ENCODE measurements at regions not wholly inside any gene's neighbourhood (a gene's known extent, or its start where the extent isn't known, plus 50 kb on each side); places are given as distances from the start of the nearest gene placed in this dataset.
"Not testable (repeated sequence)": the region's sequence is repeated elsewhere in the genome, so short reads cannot be mapped to it uniquely, and the experiment has no call there.

DNA sequence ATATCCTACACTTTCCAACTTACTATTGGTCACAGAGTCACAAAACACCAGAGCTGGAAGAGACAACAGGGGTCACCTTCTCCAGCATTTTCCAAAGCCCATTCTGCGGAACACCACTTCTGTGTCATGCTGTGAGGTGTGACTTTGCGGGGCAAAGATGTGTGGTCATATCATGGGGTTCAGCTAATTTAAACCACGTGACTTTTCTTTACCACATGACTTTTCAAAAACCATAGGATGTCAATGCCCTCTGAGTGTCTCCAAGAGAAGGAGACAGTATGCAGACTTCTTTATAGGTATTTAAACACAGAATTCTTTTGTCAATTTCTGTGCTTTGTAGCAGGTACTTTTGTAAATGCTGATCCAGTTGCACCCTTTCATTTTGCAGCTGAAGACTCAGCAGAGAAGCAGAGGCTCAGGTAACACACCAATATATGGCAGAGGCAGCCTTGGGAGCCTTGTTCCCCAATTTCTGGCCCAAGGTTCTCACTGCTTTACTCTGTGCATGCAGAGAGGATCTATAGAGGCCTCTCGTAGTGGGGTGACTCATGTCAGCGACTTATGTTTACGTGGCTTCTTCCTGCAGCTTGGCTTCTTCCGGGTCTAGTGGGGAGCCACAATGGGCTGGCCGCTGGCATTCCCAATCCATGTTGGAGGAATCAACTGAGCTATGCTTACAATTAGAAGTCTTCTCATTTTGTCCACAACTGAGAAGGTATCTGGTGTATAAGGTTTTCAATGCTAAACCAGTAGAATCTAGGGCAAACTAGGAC is 104.0 kb upstream of the RHOBTB1 start:
- no peak overlapping the region for H3K4me3 Mint-ChIP-seq
- no peaks in the 10 kb centered on the region for H3K9me3 Mint-ChIP-seq
- ATAC-seq (replicated peaks in 1 of 2) (no peak), DNase-seq (no peak)
- no peaks in the 10 kb centered on the region for H3K36me3 Mint-ChIP-seq (ENCODE audit: insufficient read depth in 2 of 2)
- H3K4me1 Mint-ChIP-seq (ENCODE audit: low read depth), result no peaks in the 10 kb centered on the region
- peaks cover 13% of the 10 kb centered on the region for H3K27me3 Mint-ChIP-seq (ENCODE audit: low read depth)
- H3K27ac Mint-ChIP-seq, result no peak overlapping the region

DNA sequence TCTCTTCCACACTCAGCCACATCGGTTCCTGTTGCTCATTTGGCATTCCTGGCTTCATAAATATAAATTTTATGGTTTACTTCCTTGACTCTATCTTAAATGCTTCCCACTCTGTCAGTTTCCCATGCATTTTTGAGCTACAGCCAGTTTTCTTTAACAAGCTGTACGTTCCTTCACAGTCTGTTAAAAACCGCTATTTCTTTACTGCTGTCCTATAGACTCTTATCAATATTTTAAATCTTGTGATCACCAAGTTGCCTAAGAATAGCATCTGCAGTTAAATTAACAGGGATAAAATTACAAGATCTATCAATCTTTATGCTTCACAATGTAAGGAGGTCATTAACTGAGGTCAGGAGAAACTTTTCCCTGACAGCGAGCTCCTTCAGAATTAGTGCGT is 103.1 kb upstream of the RHOBTB1 start:
- H3K27ac Mint-ChIP-seq, result peak overlapping the region; percentile 13
- DNase-seq, result no peak
- no peaks in the 10 kb centered on the region for H3K36me3 Mint-ChIP-seq (ENCODE audit: insufficient read depth in 2 of 2)
- no peaks in the 10 kb centered on the region for H3K4me1 Mint-ChIP-seq (ENCODE audit: low read depth)
- no peak for ATAC-seq (replicated peaks in 1 of 2)
- H3K27me3 Mint-ChIP-seq (ENCODE audit: low read depth), result peaks cover 13% of the 10 kb centered on the region
- H3K9me3 Mint-ChIP-seq, result no peaks in the 10 kb centered on the region
- no peak overlapping the region for H3K4me3 Mint-ChIP-seq

DNA sequence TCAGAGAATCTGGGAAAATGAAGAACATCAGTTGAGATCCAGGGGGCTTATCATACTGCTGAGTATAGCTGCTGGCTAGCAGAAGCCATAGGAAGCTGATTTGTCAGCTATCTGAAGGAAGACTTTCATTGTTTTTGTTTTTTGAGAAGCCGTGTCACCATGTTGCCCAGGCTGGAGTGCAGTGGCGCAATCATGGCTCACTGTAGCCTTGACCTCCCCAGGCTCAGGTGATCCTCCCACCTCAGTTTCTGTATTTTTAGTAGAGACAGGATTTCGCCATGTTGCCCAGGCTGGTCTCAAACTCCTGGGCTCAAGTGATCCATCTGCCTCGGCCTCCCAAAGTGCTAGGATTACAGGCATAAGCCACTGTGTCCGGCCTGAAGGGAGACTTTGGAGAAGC is 101.5 kb upstream of the RHOBTB1 start:
- not testable (repeated sequence) for H3K36me3 Mint-ChIP-seq (ENCODE audit: insufficient read depth in 2 of 2); H3K27ac Mint-ChIP-seq; H3K4me3 Mint-ChIP-seq; H3K4me1 Mint-ChIP-seq (ENCODE audit: low read depth); DNase-seq; ATAC-seq (replicated peaks in 1 of 2); H3K9me3 Mint-ChIP-seq
- peaks cover 13% of the 10 kb centered on the region for H3K27me3 Mint-ChIP-seq (ENCODE audit: low read depth)

DNA sequence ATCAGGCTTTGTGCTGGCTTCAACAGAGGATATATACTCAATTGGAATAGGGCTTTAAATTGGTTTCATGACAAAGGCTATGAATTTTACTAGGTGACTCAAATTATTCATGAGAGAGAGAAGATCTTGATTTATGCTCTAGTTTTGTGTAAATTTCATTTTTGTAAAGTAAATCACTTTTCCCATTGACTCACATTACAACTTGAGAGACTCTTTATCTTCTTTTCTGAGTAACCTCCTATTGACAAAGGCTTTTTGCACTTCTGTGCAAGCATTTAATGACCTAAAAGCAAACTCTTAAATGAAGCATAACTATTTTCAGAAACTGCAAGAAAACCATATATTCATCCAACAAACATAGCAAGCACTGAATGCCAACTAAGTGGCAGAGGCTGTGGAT is 98.5 kb upstream of the RHOBTB1 start:
- H3K4me1 Mint-ChIP-seq (ENCODE audit: low read depth), result no peaks in the 10 kb centered on the region
- peaks cover 10% of the 10 kb centered on the region for H3K27me3 Mint-ChIP-seq (ENCODE audit: low read depth)
- no peaks in the 10 kb centered on the region for H3K36me3 Mint-ChIP-seq (ENCODE audit: insufficient read depth in 2 of 2)
- no peaks in the 10 kb centered on the region for H3K9me3 Mint-ChIP-seq
- no peak for DNase-seq
- H3K4me3 Mint-ChIP-seq, result no peak overlapping the region
- no peak overlapping the region for H3K27ac Mint-ChIP-seq
- no peak for ATAC-seq (replicated peaks in 1 of 2)

DNA sequence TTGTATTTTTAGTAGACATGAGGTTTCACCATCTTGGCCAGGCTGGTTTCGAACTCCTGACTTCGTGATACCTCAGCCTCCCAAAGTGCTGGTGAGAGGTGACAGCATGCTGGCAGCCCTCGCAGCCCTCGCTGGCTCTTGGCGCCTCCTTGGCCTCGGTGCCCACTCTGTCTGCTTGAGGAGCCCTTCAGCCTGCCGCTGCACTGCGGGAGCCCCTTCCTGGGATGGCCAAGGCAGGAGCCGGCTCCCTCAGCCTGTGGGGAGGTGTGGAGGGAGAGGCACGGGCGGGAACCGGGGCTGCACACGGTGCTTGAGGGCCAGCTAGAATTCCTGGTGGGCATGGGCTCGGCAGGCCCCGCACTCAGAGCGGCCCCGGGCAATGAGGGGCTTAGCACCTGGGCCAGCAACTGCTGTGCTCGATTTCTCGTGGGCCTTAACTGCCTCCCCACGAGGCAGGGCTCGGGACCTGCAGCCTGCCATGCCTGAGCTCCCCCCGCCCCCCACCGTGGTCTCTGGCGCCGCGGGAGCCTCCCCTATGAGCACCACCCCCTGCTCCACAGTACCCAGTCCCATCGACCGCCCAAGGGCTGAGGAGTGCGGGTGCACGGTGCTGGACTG is 96.5 kb upstream of the RHOBTB1 start:
- no peak for DNase-seq
- Mint-ChIP-seq H3K4me1 (ENCODE audit: low read depth) (no peaks in the 10 kb centered on the region), H3K4me3 (no peak overlapping the region), H3K9me3 (no peaks in the 10 kb centered on the region), H3K27me3 (ENCODE audit: low read depth) (no peaks in the 10 kb centered on the region), H3K36me3 (ENCODE audit: insufficient read depth in 2 of 2) (no peaks in the 10 kb centered on the region), H3K27ac (no peak overlapping the region)
- no peak for ATAC-seq (replicated peaks in 1 of 2)

DNA sequence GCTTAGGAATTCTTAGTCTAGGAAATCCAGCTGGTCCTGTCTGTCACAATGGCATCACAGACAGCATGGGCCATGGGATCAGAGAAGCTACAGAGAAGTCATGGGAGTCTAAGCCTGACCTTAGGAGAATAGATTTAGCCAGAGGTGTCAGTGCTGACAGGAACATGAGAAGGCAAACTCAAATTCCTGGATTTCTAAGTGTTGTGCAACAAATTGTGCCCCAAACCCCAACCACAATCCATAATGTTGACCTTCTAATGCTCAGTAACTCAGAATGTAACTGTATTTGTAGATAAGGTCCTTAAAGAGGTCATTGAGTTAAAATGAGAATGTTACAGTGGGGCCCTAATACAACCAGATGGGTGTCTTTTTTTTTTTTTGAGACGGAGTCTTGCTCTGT is 95.9 kb upstream of the RHOBTB1 start:
- Mint-ChIP-seq H3K36me3 (ENCODE audit: insufficient read depth in 2 of 2) (no peaks in the 10 kb centered on the region), H3K27ac (no peak overlapping the region), H3K4me3 (no peak overlapping the region), H3K27me3 (ENCODE audit: low read depth) (no peaks in the 10 kb centered on the region), H3K9me3 (no peaks in the 10 kb centered on the region), H3K4me1 (ENCODE audit: low read depth) (no peaks in the 10 kb centered on the region)
- ATAC-seq (replicated peaks in 1 of 2) (no peak), DNase-seq (no peak)

DNA sequence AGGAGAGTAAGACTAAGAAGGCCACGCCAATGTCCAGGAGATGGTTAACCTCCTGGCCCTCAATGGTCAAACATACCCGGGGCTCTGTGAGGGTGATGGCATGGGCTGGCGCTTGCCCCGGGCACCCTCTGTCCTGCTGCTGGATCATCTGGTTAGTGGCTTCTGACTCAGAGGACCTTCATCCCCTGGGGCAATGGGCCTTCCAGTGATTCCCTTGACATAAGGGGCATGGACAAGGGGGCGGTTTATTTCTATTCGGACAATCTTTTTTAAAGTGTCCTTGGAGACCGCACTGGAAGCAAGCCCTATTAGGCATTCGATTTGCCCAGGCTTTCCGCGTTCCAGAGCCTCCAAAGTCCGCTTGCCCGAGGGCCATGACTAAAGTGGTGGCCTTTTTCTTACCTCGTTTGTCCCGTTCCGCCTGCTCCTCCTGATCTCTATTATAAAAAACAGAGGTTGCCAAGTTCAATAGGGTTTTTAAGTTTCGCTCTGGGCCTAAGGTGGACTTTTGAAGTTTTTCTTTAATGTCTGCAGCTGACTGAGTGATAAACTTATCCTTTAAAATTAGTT is 93.4 kb upstream of the RHOBTB1 start:
- not testable (repeated sequence) for H3K4me3 Mint-ChIP-seq; H3K36me3 Mint-ChIP-seq (ENCODE audit: insufficient read depth in 2 of 2); ATAC-seq (replicated peaks in 1 of 2); H3K9me3 Mint-ChIP-seq; DNase-seq; H3K4me1 Mint-ChIP-seq (ENCODE audit: low read depth); H3K27ac Mint-ChIP-seq; H3K27me3 Mint-ChIP-seq (ENCODE audit: low read depth)

DNA sequence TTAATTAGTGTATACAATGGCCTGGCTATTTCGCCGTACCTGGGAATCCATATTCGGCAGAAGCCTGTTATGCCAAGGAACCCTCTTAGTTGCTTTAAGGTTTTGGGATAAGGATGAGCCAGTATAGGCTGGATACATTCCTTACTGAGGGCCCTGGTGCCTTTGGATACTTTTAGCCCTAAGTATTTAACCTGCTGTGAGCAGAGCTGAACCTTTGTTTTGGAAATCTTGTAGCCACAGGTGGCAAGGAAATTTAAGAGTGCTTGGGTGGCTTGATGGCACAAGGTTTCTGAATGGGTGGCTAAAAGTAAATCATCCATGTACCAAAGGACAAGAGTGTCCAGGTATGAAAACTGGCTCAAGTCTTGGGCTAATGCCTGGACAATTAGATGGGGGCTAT is 92.2 kb upstream of the RHOBTB1 start:
- DNase-seq; H3K27me3 Mint-ChIP-seq (ENCODE audit: low read depth); H3K27ac Mint-ChIP-seq; H3K36me3 Mint-ChIP-seq (ENCODE audit: insufficient read depth in 2 of 2); H3K4me3 Mint-ChIP-seq; ATAC-seq (replicated peaks in 1 of 2); H3K9me3 Mint-ChIP-seq; H3K4me1 Mint-ChIP-seq (ENCODE audit: low read depth): not testable (repeated sequence)

DNA sequence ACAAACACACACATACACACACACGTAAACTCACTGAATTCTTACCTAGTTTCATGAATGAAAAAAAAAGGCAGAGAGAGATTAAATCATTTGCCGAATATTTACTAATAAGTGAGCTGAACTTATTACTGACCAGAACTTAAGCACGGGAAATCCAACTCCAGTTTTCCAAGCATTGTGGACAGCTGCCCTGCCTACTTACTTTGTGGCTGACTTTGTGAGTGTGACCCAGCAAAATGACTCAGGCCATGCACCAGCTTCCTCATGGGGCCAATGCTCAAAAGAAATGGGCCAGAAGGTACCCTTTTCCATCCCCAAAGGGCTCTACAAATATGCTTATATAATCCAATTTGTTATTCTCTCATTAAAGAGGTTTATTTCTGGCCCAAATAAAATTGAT is 87.4 kb upstream of the RHOBTB1 start:
- Mint-ChIP-seq H3K36me3 (ENCODE audit: insufficient read depth in 2 of 2) (no peaks in the 10 kb centered on the region), H3K4me3 (no peak overlapping the region), H3K27me3 (ENCODE audit: low read depth) (peaks cover 12% of the 10 kb centered on the region), H3K27ac (no peak overlapping the region), H3K4me1 (ENCODE audit: low read depth) (no peaks in the 10 kb centered on the region), H3K9me3 (peaks cover 0 to 2% of the 10 kb centered on the region in 2 donors)
- no peak for DNase-seq
- no peak for ATAC-seq (replicated peaks in 1 of 2)

DNA sequence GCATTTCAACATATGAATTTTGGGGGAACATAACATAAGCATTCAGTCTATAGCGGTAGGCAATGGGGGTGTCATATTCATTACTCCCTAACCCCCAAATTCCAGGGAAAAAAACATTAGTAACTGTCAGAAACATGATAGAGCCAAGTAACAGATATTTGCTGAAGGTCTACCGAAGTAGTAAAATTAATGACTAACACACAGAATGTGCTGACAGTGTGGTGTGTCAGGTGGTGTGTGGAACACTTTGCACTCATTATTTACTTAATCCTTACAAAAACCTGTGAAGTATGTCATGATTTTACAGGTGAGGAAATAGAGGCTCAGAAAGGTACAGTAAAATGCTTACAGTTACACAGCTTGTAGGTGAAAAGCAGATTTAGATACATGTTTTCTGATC is 85.4 kb upstream of the RHOBTB1 start:
- no peaks in the 10 kb centered on the region for H3K4me1 Mint-ChIP-seq (ENCODE audit: low read depth)
- no peaks in the 10 kb centered on the region for H3K36me3 Mint-ChIP-seq (ENCODE audit: insufficient read depth in 2 of 2)
- ATAC-seq (replicated peaks in 1 of 2) (no peak), DNase-seq (no peak)
- peaks cover 26% of the 10 kb centered on the region for H3K27me3 Mint-ChIP-seq (ENCODE audit: low read depth)
- H3K4me3 Mint-ChIP-seq, result no peak overlapping the region
- H3K9me3 Mint-ChIP-seq, result peaks cover 0 to 2% of the 10 kb centered on the region in 2 donors
- no peak overlapping the region for H3K27ac Mint-ChIP-seq

DNA sequence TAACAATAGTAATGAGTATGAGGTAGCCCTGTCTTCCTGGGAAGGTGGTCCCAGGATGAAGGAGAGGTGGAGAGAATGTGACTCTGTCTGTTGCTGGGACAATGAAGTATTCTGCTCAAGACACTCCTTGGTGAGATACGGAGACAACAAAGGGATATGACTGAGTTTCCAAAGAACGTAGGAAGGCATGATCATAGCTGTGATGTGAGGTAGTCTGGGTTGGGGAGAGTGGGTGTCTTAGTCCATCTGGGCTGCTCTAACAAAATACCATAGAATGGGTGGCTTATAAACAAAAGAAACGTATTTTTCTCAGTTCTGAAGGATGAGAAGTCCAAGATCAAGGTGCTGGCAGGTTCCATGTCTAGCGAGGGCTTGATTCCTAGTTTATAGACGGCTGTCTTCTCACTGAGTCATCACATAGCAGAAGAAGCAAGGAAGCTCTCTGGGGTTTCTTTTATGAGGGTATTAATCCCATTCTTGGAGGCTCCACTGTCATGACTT is 84.9 kb upstream of the RHOBTB1 start:
- H3K36me3 Mint-ChIP-seq (ENCODE audit: insufficient read depth in 2 of 2), result no peaks in the 10 kb centered on the region
- no peak for ATAC-seq (replicated peaks in 1 of 2)
- no peak overlapping the region for H3K4me3 Mint-ChIP-seq
- no peak overlapping the region for H3K27ac Mint-ChIP-seq
- H3K4me1 Mint-ChIP-seq (ENCODE audit: low read depth), result no peaks in the 10 kb centered on the region
- peaks cover 31% of the 10 kb centered on the region for H3K27me3 Mint-ChIP-seq (ENCODE audit: low read depth)
- DNase-seq, result no peak
- H3K9me3 Mint-ChIP-seq, result peaks cover 0 to 2% of the 10 kb centered on the region in 2 donors

DNA sequence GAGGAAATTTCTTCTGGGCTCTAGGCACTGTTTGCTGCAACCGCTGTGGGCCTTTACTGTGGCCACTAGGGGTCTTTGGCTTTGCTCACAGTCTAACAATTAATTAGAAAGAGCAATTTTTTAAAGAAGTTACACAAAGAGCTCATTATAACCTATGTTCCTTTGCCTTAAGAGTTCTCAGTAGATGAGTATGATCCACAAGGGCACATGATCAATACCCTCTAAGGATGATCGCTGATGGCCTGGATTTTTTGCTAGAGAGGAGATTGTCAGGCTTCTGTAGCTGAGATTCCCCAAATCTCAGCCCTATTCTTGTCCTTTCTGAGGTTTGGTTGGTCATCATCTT is 80.8 kb upstream of the RHOBTB1 start:
- Mint-ChIP-seq H3K36me3 (ENCODE audit: insufficient read depth in 2 of 2) (no peaks in the 10 kb centered on the region), H3K27ac (no peak overlapping the region), H3K9me3 (no peaks in the 10 kb centered on the region), H3K4me3 (no peak overlapping the region), H3K4me1 (ENCODE audit: low read depth) (no peaks in the 10 kb centered on the region), H3K27me3 (ENCODE audit: low read depth) (peaks cover 51% of the 10 kb centered on the region)
- ATAC-seq (replicated peaks in 1 of 2), result no peak
- no peak for DNase-seq

DNA sequence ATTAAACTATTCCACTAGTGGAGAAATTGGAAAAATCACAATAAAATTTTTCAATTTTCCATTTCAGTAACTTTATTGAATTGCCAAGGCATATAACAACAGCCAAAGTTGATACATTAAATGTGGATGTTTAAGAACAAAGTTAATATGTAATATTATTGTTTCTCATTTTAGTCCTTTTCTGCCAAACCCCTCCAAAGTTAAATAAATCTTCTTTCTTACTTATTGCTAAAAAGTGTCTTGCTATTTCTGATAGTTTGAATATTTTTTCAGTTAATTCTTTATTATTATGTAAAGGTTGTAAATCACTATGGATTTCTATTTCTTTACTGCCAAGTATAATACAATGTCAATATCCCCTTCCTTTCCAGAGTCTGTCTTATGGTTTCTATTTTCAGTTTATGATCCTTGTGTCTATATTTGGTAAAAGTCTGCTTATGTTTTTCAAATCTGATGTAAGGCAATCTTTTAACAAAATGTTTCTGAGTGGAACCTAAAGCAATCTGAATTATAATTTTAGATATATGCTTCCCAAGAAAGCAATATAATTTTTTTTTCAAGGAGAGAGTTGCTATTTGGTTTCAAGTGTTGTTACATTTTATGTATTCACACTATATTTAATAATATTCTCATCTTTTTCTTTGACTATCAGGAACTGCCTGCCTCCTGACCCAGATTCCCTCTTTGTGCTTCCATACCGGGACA is 80.3 kb upstream of the RHOBTB1 start:
- no peaks in the 10 kb centered on the region for H3K36me3 Mint-ChIP-seq (ENCODE audit: insufficient read depth in 2 of 2)
- no peak overlapping the region for H3K27ac Mint-ChIP-seq
- DNase-seq (no peak), ATAC-seq (replicated peaks in 1 of 2) (no peak)
- H3K27me3 Mint-ChIP-seq (ENCODE audit: low read depth), result peaks cover 51% of the 10 kb centered on the region
- no peak overlapping the region for H3K4me3 Mint-ChIP-seq
- no peaks in the 10 kb centered on the region for H3K4me1 Mint-ChIP-seq (ENCODE audit: low read depth)
- H3K9me3 Mint-ChIP-seq, result peaks cover 0 to 2% of the 10 kb centered on the region in 2 donors
